GM12874 (cell line): ENCODE measurements at regions not wholly inside any gene's neighbourhood (a gene's known extent, or its start where the extent isn't known, plus 50 kb on each side); places are given as distances from the start of the nearest gene placed in this dataset.

Experiments
- TF ChIP-seq, protein P1 (sequence below): IDR thresholded peaks from 2 replicates; pipeline ENCODE4 v1.5.1; 2011; ENCODE audit warnings: low read depth, mild to moderate bottlenecking, control low read depth, low read length, moderate library complexity; ENCODE audit not compliant: insufficient read depth

- TF ChIP-seq, protein P1, sequence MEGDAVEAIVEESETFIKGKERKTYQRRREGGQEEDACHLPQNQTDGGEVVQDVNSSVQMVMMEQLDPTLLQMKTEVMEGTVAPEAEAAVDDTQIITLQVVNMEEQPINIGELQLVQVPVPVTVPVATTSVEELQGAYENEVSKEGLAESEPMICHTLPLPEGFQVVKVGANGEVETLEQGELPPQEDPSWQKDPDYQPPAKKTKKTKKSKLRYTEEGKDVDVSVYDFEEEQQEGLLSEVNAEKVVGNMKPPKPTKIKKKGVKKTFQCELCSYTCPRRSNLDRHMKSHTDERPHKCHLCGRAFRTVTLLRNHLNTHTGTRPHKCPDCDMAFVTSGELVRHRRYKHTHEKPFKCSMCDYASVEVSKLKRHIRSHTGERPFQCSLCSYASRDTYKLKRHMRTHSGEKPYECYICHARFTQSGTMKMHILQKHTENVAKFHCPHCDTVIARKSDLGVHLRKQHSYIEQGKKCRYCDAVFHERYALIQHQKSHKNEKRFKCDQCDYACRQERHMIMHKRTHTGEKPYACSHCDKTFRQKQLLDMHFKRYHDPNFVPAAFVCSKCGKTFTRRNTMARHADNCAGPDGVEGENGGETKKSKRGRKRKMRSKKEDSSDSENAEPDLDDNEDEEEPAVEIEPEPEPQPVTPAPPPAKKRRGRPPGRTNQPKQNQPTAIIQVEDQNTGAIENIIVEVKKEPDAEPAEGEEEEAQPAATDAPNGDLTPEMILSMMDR: no peak
Observed at GRCh38 chr16:77540646-77541045, 105.8 kb upstream of the ADAMTS18 start.

GRCh38 chr16:77541165-77541564 lies 106.3 kb upstream of the ADAMTS18 start:
- TF ChIP-seq, protein P1: no peak

- TF ChIP-seq, protein P1: no peak
Observed at GRCh38 chr16:77548151-77548550, 113.3 kb upstream of the ADAMTS18 start.

DNA sequence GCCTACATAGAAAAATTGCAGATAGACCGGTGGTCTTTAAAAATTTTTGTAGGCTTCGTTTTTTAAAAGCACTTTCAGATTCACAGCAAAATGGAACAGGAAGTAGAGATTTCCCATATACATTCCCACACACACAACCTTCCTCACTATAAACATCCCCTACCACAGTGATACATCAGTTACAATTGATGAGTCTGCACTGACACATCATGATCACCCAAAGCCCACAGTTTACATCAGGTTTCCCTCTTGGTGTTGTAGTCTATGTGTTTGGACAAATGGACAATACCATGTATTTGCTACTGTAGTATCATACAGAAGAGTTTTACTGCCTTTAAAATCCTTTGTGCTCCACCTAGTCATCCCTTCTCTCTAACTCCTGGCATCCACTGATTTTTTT lies 113.9 kb upstream of the ADAMTS18 start:
- TF ChIP-seq, protein P1: no peak

DNA sequence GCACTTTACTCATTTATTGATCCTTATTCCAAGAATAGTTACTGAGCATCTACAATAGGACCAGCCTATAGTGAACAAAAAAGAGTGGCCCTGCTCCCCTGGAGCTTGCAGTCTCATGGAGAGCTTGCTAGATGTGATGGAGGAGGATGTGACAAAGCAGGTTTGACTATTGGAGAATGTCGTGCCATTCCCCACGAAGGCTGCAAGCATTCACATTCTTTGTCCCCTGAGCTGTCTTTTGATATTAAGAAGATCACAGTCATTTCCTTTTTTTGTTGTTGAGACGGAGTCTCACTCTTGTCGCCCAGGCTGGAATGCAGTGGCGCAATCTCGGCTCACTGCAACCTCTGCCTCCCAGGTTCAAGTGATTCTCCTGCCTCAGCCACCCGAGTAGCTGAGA lies 115.0 kb upstream of the ADAMTS18 start:
- TF ChIP-seq, protein P1: no peak

DNA sequence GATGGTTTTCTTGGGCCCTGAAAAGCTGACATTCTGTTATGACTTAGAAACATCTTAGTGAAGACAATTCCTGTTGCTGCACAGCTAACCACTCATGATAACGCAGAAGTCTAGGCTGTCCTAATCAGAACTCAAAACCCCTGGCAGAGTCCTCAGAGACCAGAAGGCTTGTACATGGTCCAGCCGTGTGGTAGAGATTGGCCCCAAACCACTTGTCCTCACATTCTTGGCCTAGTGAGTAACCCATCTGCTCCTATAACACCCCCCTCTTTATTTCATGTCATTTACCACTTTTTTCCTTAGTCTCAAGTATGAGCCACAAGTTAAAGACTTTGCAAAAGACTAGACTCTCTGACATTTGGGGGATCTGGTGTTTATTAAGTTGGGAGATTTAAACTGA lies 116.5 kb upstream of the ADAMTS18 start:
- TF ChIP-seq, protein P1: no peak

DNA sequence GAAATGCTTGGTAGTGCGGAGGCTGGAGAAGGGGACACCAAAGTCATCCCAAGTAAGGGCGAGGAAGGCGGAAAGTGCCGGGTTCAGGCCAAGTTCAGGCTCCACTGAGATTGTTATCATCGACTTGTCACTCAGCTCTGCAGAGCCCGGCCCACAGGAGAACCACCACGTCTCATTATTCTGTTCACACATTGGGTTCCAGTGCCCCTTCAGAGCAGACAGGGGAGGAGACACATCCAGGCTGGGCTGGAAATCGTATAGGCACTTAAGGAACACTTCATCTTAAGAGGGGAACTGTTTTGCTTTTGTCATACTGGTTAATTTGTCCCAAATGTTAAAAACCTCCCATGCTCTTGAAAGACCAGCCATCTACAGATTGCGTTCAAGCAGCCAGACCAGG lies 118.3 kb upstream of the ADAMTS18 start:
- TF ChIP-seq, protein P1: no peak

DNA sequence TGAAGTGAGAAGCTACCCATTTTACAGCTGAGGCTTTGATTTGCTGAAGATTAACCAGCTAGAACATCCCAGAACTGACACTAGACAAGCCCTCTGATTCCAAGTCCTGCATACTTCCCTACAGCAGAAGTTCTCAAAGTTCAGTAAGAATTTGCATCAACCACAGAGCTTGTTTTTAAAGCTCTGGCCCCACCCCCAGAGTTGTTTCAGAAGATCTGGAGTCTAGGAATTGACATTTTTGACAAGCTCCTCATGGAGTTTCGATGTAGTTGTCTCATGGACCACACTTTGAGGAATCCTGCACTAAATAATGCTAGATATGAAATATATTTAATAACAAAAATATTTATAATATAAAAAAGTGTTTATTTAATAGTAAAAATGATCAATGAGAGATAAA lies 120.3 kb upstream of the ADAMTS18 start:
- TF ChIP-seq, protein P1: no peak
